ENCODE measurements at regions not wholly inside any gene's neighbourhood (a gene's known extent, or its start where the extent isn't known, plus 50 kb on each side); places are given as distances from the start of the nearest gene placed in this dataset.

DNA sequence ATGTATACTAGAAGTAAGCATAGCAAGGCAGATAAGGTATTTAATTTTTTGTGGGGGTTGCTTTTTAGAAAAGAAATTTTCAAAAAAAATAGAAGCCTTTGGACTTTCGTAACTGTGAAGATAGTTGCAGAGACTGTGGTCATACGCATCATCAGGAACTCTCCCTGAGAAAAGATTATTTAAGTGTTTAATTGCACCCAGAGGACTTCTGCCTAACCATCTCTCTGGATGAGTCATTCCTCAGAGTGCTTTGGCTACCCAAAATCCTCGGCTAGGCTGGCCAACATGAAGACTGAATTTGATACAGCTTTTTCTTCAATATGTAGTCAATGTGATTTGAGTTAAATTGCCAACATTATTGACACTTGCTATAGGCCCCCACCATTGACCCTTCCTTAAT, 296.4 kb downstream of the TLR4 start:
- Histone ChIP-seq H3K9me3 (no peaks in the 10 kb centered on the region), H3K27ac (no peak overlapping the region), H3K36me3 (no peaks in the 10 kb centered on the region), H3K4me1 (no peaks in the 10 kb centered on the region), H3K27me3 (no peaks in the 10 kb centered on the region), H3K4me3 (no peak overlapping the region)
- TF ChIP-seq EP300 (IDR thresholded peaks at IDR 0.05) (no peak), POLR2A (IDR thresholded peaks at IDR 0.05) (no peak), POLR2AphosphoS5 (IDR thresholded peaks at IDR 0.05) (no peak)
- TF ChIP-seq, protein P1, sequence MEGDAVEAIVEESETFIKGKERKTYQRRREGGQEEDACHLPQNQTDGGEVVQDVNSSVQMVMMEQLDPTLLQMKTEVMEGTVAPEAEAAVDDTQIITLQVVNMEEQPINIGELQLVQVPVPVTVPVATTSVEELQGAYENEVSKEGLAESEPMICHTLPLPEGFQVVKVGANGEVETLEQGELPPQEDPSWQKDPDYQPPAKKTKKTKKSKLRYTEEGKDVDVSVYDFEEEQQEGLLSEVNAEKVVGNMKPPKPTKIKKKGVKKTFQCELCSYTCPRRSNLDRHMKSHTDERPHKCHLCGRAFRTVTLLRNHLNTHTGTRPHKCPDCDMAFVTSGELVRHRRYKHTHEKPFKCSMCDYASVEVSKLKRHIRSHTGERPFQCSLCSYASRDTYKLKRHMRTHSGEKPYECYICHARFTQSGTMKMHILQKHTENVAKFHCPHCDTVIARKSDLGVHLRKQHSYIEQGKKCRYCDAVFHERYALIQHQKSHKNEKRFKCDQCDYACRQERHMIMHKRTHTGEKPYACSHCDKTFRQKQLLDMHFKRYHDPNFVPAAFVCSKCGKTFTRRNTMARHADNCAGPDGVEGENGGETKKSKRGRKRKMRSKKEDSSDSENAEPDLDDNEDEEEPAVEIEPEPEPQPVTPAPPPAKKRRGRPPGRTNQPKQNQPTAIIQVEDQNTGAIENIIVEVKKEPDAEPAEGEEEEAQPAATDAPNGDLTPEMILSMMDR (IDR thresholded peaks at IDR 0.05): no peak
- ATAC-seq: no peak
- WGBS, 2 donors (ENCODE audit: low coverage in 1 of 2): 80 to 81% methylated on average over 3 of the region's 3 CpGs

DNA sequence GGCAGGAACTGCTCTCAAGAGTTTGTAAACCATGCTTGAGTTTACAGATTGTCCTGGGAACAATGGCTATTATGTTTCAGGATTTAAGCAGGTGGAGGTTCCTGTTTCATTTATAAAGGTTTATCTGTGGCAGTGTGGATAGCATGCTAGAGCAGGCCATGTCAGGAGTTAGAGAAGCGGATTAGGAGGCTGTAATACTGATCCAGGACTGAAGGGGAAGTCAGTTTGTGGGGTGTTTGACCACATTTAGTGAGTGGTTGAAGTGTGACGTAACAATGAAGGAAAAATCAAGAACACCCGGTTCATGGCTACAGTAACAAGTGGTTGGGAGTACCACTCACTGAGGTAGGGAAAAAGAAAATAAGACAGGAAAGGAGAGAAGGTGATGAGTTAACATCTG, 299.0 kb downstream of the TLR4 start:
- TF ChIP-seq EP300 (IDR thresholded peaks at IDR 0.05) (no peak), POLR2AphosphoS5 (IDR thresholded peaks at IDR 0.05) (no peak), POLR2A (IDR thresholded peaks at IDR 0.05) (no peak)
- TF ChIP-seq, protein P1 (IDR thresholded peaks at IDR 0.05): no peak
- Histone ChIP-seq H3K36me3 (no peaks in the 10 kb centered on the region), H3K4me3 (no peak overlapping the region), H3K9me3 (no peaks in the 10 kb centered on the region), H3K4me1 (no peaks in the 10 kb centered on the region), H3K27me3 (no peaks in the 10 kb centered on the region), H3K27ac (no peak overlapping the region)
- ATAC-seq: no peak
- 38 to 40% methylated on average over 3 of the region's 3 CpGs for WGBS, 2 donors (ENCODE audit: low coverage in 1 of 2)

DNA sequence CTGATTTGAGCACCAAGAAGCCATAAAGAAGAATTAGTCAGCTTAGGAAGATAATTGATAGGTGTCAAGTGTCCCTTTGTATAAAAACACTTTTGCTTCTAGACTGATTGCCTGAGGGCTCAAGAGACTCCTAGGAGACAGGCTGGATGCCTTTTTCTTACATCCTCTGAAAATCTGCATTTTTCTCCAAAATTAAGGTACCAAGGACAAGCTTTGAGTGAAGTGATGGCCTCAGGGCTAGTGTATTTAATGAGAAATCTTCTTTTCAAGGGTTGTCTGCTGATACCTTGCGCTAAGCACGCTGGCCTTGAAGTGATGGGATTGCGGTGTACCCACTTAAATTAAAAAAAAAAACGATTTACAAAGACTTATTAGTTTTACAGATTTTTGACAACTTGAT, 304.0 kb downstream of the TLR4 start:
- H3K4me1 ChIP-seq: no peaks in the 10 kb centered on the region
- ATAC-seq: no peak
- H3K4me3 ChIP-seq: no peak overlapping the region
- no peak for TF ChIP-seq POLR2A (IDR thresholded peaks at IDR 0.05)
- TF ChIP-seq, protein P1 (IDR thresholded peaks at IDR 0.05): no peak
- TF ChIP-seq EP300 (IDR thresholded peaks at IDR 0.05): no peak
- TF ChIP-seq POLR2AphosphoS5 (IDR thresholded peaks at IDR 0.05): no peak
- H3K27me3 ChIP-seq: no peaks in the 10 kb centered on the region
- WGBS, 2 donors (ENCODE audit: low coverage in 1 of 2): 64 to 76% methylated on average over 4 of the region's 4 CpGs
- H3K27ac ChIP-seq: no peak overlapping the region
- no peaks in the 10 kb centered on the region for H3K36me3 ChIP-seq
- no peaks in the 10 kb centered on the region for H3K9me3 ChIP-seq

DNA sequence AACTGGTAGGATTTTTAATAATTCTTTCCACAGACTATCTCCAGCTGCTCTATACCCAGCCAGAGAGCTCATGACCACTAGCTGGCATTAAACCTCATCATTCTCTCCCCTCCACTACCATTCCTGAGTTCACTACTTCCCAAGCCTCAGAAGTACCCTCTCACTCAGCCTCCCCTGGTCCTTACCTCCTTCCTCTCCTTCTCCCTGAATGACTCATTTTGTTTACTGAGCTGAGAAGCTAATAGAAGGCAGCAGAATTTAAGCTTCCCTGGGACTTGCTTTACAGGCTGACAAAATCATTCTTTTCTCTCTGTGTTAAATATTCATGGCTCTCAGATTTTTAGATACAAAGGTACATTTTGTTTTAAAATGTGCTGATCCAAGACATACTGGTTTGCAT, 305.4 kb downstream of the TLR4 start:
- TF ChIP-seq POLR2A (IDR thresholded peaks at IDR 0.05) (no peak), POLR2AphosphoS5 (IDR thresholded peaks at IDR 0.05) (no peak), EP300 (IDR thresholded peaks at IDR 0.05) (no peak)
- TF ChIP-seq, protein P1 (IDR thresholded peaks at IDR 0.05): no peak
- Histone ChIP-seq H3K27ac (no peak overlapping the region), H3K27me3 (no peaks in the 10 kb centered on the region), H3K9me3 (no peaks in the 10 kb centered on the region), H3K36me3 (no peaks in the 10 kb centered on the region), H3K4me1 (no peaks in the 10 kb centered on the region), H3K4me3 (no peak overlapping the region)
- no peak for ATAC-seq

DNA sequence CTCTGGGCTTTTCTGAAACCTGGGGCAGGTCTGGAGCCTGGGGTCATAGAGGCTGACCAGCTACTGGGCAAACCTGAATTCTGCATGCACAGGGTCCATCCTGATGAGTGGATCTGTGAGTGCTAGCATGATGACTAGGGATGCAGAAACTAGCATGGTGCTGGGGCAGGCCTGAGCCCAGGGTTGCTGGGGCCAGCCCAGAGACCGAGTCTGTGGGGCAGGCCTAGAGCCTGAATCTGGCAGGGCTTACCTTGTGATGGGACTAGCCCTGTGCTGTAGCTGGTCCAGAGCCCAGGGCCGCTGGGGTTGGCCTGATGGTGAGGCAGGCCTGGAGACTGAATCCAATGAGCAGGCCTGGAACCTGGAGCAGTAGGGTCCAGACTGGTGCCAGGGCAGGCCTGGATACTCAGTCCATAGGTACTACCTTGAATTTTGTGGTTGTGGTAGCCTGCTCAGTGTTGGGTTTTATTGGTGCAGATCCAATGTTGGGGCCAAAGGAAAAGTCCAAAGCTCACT, 313.5 kb downstream of the TLR4 start:
- H3K27me3 ChIP-seq: no peaks in the 10 kb centered on the region
- no peak for ATAC-seq
- WGBS, 2 donors (ENCODE audit: low coverage in 1 of 2): no CpG with 5 or more reads among the region's 2 CpGs

More for the DNA sequence above, 313.5 kb downstream of the TLR4 start:
- Histone ChIP-seq H3K9me3 (peaks cover 0 to 10% (median 0%) of the 10 kb centered on the region in 3 donors), H3K4me3 (no peak overlapping the region), H3K4me1 (no peaks in the 10 kb centered on the region), H3K27ac (no peak overlapping the region), H3K36me3 (no peaks in the 10 kb centered on the region)
- TF ChIP-seq, protein P1 (IDR thresholded peaks at IDR 0.05): no peak
- TF ChIP-seq EP300 (IDR thresholded peaks at IDR 0.05) (no peak), POLR2A (IDR thresholded peaks at IDR 0.05) (no peak), POLR2AphosphoS5 (IDR thresholded peaks at IDR 0.05) (no peak)
